ENCODE measurements at regions not wholly inside any gene's neighbourhood (a gene's known extent, or its start where the extent isn't known, plus 50 kb on each side); places are given as distances from the start of the nearest gene placed in this dataset.

DNA sequence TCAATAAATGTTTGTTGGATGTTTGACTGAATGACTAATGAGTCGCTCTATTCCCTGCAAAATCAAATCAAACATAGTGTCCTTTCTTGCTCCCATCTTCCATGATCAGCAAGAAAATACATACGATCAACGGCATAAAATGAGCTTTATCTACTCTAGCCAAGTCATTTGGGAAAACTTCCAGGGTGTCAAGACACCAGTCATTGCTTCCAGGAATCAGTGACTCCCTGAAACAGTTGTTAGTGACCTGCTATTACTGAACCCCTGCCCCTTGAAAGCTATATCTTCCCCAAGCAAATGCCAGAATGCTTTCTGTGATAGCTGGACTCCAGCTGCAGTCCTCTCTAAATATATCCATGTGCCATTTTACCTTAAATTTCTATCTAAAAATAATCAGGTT, 169.5 kb upstream of the SSTR1 start:
- TF ChIP-seq, protein P1, sequence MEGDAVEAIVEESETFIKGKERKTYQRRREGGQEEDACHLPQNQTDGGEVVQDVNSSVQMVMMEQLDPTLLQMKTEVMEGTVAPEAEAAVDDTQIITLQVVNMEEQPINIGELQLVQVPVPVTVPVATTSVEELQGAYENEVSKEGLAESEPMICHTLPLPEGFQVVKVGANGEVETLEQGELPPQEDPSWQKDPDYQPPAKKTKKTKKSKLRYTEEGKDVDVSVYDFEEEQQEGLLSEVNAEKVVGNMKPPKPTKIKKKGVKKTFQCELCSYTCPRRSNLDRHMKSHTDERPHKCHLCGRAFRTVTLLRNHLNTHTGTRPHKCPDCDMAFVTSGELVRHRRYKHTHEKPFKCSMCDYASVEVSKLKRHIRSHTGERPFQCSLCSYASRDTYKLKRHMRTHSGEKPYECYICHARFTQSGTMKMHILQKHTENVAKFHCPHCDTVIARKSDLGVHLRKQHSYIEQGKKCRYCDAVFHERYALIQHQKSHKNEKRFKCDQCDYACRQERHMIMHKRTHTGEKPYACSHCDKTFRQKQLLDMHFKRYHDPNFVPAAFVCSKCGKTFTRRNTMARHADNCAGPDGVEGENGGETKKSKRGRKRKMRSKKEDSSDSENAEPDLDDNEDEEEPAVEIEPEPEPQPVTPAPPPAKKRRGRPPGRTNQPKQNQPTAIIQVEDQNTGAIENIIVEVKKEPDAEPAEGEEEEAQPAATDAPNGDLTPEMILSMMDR (IDR thresholded peaks at IDR 0.05) = no peak
- no peak for TF ChIP-seq POLR2A (IDR thresholded peaks at IDR 0.05)

Measured in uterus (tissue), 2 donors.